Activated CD4-positive, alpha-beta T cell treated with anti-CD3 and anti-CD28 coated beads for 24 hours (primary cell): ENCODE measurements at regions not wholly inside any gene's neighbourhood (a gene's known extent, or its start where the extent isn't known, plus 50 kb on each side); places are given as distances from the start of the nearest gene placed in this dataset.

Experiments used
- DNase-seq, 2 donors: peaks; one replicate each; pipeline ENCODE4 v3.0.0-alpha.2; 2020; ENCODE audit warnings: low read depth in 2 of 2

DNA sequence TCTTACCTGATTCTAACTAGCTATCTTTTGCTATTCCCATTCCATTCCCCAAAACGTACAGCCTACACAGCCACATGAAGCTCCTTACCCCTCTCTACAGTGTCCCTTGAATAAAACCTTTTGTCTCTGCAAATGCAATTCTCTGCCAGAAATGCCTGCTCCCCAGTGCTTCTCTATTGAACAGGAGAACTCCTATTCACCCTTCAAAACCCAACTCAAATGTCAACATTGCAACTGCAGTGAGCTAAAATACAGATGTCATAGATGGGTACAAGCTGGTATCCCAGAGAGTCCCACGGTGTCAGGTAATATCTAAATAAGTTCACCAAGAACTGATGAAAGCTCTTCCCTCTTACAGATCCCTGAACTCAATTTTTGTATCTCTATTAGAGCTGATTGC, 421.7 kb downstream of the INSC start:
- no peak for DNase-seq

GRCh38 chr11:15539645-15540044, 424.9 kb downstream of the INSC start:
- DNase-seq = no peak

DNA sequence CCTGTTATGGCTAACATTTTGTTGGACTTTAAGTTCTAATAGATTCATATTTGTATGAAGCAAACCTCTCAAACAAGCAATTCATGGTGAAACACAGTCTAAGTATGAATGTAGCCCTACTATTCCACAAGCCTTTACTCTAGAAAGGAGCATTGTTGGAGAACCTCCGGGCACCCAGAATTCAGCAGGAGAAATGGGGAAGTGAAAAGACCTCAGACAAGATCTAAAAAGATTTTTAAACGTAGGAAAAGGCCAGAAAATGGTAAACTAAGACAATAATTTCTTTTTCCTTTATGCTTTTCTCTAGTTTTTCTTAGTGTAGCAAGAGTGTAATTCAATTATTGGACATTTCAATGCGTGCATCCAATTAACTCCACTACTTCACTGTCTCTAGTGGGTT, 426.4 kb downstream of the INSC start:
- no peak for DNase-seq

GRCh38 chr11:15544353-15544752, 429.6 kb downstream of the INSC start:
- DNase-seq = no peak

GRCh38 chr11:15547685-15548084, 433.0 kb downstream of the INSC start:
- no peak for DNase-seq

GRCh38 chr11:15551901-15552851, 437.5 kb downstream of the INSC start:
- DNase-seq = no peak

GRCh38 chr11:15555161-15555560, 440.4 kb downstream of the INSC start:
- DNase-seq = no peak

GRCh38 chr11:15557457-15558230, 442.9 kb downstream of the INSC start:
- DNase-seq = no peak

- DNase-seq = no peak
Observed at GRCh38 chr11:15558513-15559181, 443.9 kb downstream of the INSC start.

DNA sequence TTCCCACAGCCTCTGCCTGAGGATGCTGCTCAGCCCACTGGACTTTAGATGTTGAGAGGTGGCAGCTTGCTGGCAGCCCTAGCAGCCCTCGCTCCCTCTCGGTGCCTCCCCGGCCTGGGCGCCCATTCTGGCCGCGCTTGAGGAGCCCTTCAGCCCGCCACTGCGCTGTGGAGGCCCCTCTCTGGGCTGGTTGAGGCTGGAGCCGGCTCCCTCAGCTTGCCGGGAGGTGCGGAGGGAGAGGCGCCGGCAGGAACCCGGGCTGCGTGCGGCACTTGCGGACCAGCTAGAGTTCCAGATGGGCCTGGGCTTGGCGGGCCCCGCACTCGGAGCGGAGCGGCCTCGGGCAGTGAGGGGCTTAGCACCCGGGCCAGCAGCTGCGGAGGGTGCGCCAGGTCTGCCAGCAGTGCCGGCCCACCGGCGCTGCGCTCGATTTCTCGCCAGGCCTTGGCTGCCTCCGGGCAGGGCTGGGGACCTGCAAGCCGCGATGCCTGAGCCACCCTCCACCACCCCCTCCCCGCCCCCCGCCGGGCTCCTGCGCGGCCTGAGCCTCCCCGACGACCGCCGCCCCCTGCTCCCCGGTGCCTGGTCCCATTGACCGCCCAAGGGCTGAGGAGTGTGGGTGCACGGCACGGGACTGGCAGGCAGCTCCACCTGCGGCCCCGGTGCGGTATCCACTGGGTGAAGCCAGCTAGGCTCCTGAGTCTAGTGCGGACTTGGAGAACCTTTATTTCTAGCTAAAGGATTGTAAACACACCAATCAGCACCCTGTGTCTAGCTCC, 446.2 kb downstream of the INSC start:
- DNase-seq = no peak

DNA sequence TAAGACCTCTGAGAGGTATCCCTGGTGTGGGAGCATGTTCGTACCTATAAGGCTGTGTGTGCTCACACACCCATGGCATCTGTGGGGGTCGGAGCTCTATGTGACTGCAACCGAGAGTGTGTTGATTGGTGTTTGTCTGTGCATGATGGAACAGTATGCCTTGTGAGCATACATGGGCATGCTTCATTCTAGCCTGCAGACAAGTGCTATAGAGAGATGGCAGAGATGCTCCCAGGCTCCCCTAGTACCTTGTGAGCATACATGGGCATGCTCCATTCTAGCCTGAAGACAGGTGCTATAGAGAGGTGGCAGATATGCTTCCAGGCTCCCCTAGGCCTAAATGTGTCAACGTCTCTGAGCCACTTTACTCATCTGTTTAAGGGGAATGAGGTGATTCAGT, 447.5 kb downstream of the INSC start:
- DNase-seq = no peak

DNA sequence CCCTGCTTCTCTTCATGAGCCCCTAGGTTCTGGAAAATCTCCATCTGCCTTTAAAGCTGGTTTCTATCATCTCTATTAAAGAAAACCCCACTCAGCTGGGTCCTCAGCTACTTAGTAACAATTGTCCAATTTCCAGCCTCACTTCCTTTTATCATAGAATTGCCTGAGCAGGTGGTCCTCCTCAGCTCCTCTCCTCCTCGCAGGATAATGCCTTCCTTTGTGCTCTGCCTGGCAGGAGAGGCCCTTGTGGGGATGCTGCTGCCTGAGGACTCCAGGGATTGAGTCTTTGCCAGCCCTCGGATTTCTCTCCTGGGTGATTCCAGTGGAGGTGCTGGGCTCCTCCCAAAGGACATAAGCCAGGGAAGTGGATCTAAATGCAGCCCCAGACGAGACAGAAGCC, 448.3 kb downstream of the INSC start:
- DNase-seq = no peak

DNA sequence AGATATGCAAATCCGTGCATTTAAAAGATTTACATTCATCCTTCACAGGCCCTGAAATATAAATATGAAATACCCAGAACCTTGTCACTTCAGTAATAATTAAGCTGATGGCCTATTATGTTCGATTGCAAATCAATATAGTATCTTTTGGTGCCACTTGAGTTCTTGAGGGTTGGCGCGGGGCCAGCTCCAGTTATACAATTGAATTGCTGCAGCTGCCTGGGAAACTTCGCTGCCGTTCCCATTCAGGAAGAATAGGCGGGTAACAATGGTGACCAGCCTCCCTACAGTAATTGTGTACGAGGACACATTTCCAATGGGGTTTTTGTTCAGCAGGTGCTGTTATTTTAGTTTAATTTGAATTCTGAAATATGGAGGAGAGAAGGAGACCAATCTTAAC, 451.2 kb downstream of the INSC start:
- DNase-seq = no peak

GRCh38 chr11:15568440-15568839, 453.7 kb downstream of the INSC start:
- DNase-seq = no peak

- no peak for DNase-seq
Observed at GRCh38 chr11:15569305-15570025, 454.7 kb downstream of the INSC start.

DNA sequence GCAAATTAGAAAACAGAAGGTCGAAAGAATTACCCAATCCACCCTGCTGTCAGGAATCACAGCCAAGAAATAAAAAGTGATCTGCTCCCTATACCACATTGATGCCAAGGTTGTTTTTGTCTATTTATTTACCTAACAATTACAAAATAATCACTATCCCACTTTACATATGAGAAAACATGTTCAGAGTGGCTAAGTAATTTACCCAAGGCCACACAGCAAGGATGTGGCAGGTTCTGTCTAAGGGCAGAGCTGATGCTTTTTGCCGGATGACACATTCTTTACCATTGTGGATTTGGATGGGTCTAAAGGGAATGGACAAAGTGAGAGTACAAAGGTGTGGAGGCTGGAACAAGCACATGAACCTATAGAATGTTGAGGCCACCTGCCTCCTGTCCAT, 460.7 kb downstream of the INSC start:
- DNase-seq = no peak

- no peak for DNase-seq
Observed at GRCh38 chr11:15576769-15577168, 462.0 kb downstream of the INSC start.

DNA sequence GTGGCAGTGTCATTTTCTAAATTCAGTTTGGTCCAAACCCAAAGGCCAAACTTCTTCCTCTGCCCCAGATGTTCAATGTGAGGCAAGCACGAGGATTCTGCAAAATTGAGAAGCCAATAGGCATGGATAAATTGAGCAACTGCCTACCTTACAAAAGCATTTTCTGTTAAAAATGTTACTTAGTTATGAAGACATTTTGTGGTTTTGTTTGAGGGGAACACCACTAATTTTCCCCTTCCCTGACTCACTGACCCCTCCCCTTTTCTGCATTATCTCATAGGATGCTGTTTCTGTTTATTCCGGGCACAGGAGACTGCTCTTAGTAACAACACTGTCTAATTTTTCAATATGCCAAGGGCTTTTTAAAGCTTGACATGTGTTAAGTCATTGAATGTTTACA, 462.8 kb downstream of the INSC start:
- DNase-seq = no peak

DNA sequence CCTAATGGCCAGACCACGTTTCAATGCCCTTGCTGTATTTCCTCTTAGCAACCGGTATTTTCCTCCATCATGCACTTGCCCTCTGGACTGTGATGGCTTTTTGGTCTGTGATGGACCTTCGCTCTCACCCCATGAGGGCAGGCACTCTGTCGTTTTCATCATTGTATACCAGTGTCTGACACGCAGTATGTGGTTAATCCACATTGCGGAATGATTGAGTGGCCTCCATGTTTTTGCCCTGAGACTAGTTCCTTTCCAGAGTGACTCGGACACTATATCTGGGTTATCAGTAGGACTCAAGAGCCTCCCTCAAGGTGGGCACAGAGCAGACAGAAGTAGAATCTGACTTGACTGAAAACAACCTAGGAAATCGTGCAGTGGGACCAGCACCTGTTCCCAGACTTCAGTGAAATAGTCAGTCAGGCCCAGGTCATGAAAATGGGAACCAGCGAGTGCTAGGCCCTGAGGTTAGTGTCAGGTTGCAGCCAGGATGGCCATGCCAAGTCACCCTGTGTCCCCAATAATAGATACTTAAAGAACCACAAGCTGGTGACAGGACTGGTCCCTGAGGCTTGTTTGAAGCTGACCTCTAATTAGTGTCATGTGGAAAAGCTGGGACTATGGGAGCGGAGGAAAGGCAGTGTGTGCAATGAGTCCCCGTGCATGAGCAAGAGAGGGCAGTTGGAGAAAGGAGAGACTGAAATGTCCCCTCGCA, 464.7 kb downstream of the INSC start:
- DNase-seq = no peak

DNA sequence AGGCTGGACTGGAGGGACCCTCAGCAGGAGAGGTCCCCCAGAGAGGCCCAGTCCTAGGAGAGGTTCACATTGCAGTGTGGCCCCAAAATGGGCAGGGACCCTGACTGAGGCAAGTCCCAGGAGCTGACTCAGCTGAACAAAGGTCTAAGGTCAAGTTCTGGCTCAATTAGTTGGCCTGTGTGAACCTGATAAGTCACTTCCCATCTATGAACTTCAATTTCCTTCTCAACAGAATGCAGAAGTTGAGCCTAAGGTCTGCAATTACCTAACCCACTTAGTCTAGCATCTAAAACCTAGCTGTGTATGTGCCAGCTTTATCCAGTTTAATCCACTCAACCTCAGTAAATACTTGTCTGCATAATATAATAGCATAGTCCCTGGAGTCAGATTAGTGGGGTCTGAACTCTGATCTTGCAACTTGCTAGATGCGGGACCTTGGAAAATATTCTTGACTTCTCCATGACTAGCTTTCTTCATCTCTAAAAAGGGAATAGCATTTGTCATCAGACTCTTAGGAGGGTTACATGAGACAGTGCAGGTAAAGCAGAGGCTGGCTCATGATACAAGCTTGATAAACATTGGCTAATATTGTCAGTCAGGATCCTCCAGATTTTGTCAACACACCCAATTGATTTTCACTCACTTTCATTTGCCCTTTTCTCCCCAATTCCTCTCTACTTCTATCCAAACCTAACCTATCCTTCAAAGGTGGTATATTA, 465.5 kb downstream of the INSC start:
- no peak for DNase-seq
